ENCODE measurements at regions not wholly inside any gene's neighbourhood (a gene's known extent, or its start where the extent isn't known, plus 50 kb on each side); places are given as distances from the start of the nearest gene placed in this dataset.
"Not testable (repeated sequence)": the region's sequence is repeated elsewhere in the genome, so short reads cannot be mapped to it uniquely, and the experiment has no call there.

DNA sequence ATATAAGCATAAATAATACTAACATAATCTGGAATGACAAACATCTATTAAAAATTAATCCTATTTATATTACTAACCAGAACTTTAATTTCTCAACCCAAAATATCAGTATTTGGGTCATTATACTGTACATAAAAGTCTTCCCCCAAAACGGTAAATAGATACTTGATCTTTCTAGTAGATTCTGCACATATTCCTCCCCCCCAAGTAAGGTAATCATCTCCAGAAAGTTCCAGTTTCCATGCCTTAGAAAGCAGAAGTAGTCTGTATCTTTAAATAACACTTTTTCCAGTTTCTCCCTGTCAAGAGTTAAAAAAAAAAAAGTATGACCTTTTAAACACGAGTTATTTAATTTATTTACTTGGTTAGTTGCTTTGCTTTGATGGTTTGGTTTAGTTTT, 150.7 kb upstream of the MB21D2 start:
- H3K27ac Mint-ChIP-seq (ENCODE audit: unreplicated experiment): no peak overlapping the region
- no peaks in the 10 kb centered on the region for H3K36me3 Mint-ChIP-seq (ENCODE audit: low read depth, unreplicated experiment)
- H3K4me3 Mint-ChIP-seq (ENCODE audit: unreplicated experiment): no peak overlapping the region
- DNase-seq (ENCODE audit: low spot score): no peak
- TF ChIP-seq CTCF (IDR thresholded peaks at IDR 0.05; ENCODE audit: unreplicated experiment): no peak
- no peaks in the 10 kb centered on the region for H3K9me3 Mint-ChIP-seq (ENCODE audit: unreplicated experiment)
- no peaks in the 10 kb centered on the region for H3K4me1 Mint-ChIP-seq (ENCODE audit: unreplicated experiment)
- H3K27me3 Mint-ChIP-seq (ENCODE audit: unreplicated experiment): no peaks in the 10 kb centered on the region

- DNase-seq (ENCODE audit: low spot score); H3K9me3 Mint-ChIP-seq (ENCODE audit: unreplicated experiment); H3K27me3 Mint-ChIP-seq (ENCODE audit: unreplicated experiment); H3K27ac Mint-ChIP-seq (ENCODE audit: unreplicated experiment); H3K36me3 Mint-ChIP-seq (ENCODE audit: low read depth, unreplicated experiment); H3K4me3 Mint-ChIP-seq (ENCODE audit: unreplicated experiment); H3K4me1 Mint-ChIP-seq (ENCODE audit: unreplicated experiment): not testable (repeated sequence)
Observed at GRCh38 chr3:193069732-193070131, 152.1 kb upstream of the MB21D2 start.

- H3K9me3 Mint-ChIP-seq (ENCODE audit: unreplicated experiment): no peaks in the 10 kb centered on the region
- no peak for DNase-seq (ENCODE audit: low spot score)
Observed at GRCh38 chr3:193078996-193079753, 161.5 kb upstream of the MB21D2 start.

DNA sequence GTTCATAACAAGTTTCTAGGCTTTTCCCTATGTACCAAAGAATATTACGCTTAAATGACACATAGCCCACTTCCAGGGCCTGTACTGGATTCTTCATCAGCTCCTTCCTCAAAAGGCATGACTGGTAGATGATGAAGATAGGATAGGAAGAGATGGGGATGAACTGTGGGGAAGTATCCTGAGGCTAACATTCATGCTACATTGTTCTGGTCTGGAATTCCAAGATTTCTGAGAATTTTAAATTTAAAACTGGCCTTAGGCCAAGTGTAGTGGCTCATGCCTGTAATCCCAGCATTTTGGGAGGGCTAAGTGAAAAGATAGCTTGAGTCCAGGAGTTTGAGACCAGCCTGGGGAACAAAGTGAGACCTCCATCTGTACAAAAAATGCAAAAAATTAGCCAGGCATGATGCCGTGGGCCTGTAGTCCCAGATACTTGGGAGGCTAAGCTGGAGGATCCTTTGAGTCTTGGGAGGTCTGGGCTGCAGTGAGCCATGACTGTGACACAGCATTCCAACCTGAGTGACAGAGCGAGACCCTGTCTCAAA, 160.1 kb upstream of the PLAAT1 start:
- no peaks in the 10 kb centered on the region for H3K27me3 Mint-ChIP-seq (ENCODE audit: unreplicated experiment)
- TF ChIP-seq CTCF (IDR thresholded peaks at IDR 0.05; ENCODE audit: unreplicated experiment): no peak
- no peaks in the 10 kb centered on the region for H3K4me1 Mint-ChIP-seq (ENCODE audit: unreplicated experiment)
- H3K36me3 Mint-ChIP-seq (ENCODE audit: low read depth, unreplicated experiment): no peaks in the 10 kb centered on the region
- no peak overlapping the region for H3K4me3 Mint-ChIP-seq (ENCODE audit: unreplicated experiment)
- H3K27ac Mint-ChIP-seq (ENCODE audit: unreplicated experiment): no peak overlapping the region
- no peak for DNase-seq (ENCODE audit: low spot score)
- no peaks in the 10 kb centered on the region for H3K9me3 Mint-ChIP-seq (ENCODE audit: unreplicated experiment)

More at GRCh38 chr3:193078996-193079753, 161.5 kb upstream of the MB21D2 start:
- Mint-ChIP-seq H3K4me3 (ENCODE audit: unreplicated experiment) (no peak overlapping the region), H3K4me1 (ENCODE audit: unreplicated experiment) (no peaks in the 10 kb centered on the region), H3K27ac (ENCODE audit: unreplicated experiment) (no peak overlapping the region), H3K36me3 (ENCODE audit: low read depth, unreplicated experiment) (no peaks in the 10 kb centered on the region), H3K27me3 (ENCODE audit: unreplicated experiment) (no peaks in the 10 kb centered on the region)
- no peak for TF ChIP-seq CTCF (IDR thresholded peaks at IDR 0.05; ENCODE audit: unreplicated experiment)

DNA sequence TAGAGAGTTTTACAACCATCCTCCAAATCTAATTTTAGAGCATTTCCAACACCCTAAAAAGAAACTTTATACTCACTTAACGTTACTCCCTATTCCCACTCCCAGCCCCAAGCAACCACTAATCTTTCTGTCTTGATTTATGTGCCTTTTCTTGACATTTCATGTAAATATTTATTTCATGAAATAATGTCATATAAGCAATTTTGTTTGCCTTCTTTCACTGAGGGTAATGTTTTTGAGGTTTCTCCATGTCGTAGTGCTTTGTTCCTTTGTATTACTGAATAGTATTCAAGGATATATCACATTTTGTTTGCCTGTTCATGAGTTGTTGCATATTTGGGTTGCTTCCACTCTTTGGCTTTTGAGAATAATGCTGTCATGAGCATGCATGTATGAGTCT, 155.4 kb upstream of the PLAAT1 start:
- Mint-ChIP-seq H3K4me3 (ENCODE audit: unreplicated experiment) (no peak overlapping the region), H3K4me1 (ENCODE audit: unreplicated experiment) (no peaks in the 10 kb centered on the region), H3K9me3 (ENCODE audit: unreplicated experiment) (no peaks in the 10 kb centered on the region), H3K27me3 (ENCODE audit: unreplicated experiment) (no peaks in the 10 kb centered on the region), H3K27ac (ENCODE audit: unreplicated experiment) (no peak overlapping the region), H3K36me3 (ENCODE audit: low read depth, unreplicated experiment) (no peaks in the 10 kb centered on the region)
- no peak for DNase-seq (ENCODE audit: low spot score)
- TF ChIP-seq CTCF (IDR thresholded peaks at IDR 0.05; ENCODE audit: unreplicated experiment): no peak

All from endothelial cell (in vitro differentiated cells).